Neural progenitor cell (in vitro differentiated cells): ENCODE measurements at regions not wholly inside any gene's neighbourhood (a gene's known extent, or its start where the extent isn't known, plus 50 kb on each side); places are given as distances from the start of the nearest gene placed in this dataset.

Source experiments
- DNase-seq: peaks from one replicate; pipeline ENCODE4 v3.0.0-alpha.2; 2016; ENCODE audit warnings: low spot score
- H2AFZ ChIP-seq: fragments of 200-600 bp; sonication (generic); replicated peaks from 2 replicates; pipeline ENCODE4 v1.6.1; 2016; ENCODE audit warnings: antibody characterized with exemption
- H3F3A ChIP-seq: fragments of 200-600 bp; sonication (generic); 2 replicates; pipeline ENCODE4 v1.6.1; 2016; ENCODE audit warnings: antibody characterized with exemption, low read depth
- H3K27ac ChIP-seq: fragments of 200-600 bp; sonication (generic); 2 replicates; pipeline ENCODE4 v1.5.1; 2016; ENCODE audit warnings: mild to moderate bottlenecking
- H3K27me3 ChIP-seq: fragments of 200-600 bp; sonication (generic); 2 replicates; pipeline ENCODE4 v1.6.1; 2016; ENCODE audit warnings: mild to moderate bottlenecking, moderate library complexity
- H3K36me3 ChIP-seq: fragments of 200-600 bp; sonication (generic); 2 replicates; pipeline ENCODE4 v1.5.1; 2016
- H3K4me1 ChIP-seq: fragments of 200-600 bp; sonication (generic); 2 replicates; pipeline ENCODE4 v1.6.1; 2016; ENCODE audit warnings: mixed run types
- H3K4me2 ChIP-seq: fragments of 200-600 bp; sonication (generic); 2 replicates; pipeline ENCODE4 v1.6.1; 2016
- H3K4me3 ChIP-seq: fragments of 200-600 bp; sonication (generic); 2 replicates; pipeline ENCODE4 v1.5.1; 2016
- H3K79me2 ChIP-seq: fragments of 200-600 bp; sonication (generic); 2 replicates; pipeline ENCODE4 v1.6.1; 2016; ENCODE audit warnings: low read depth
- H3K9ac ChIP-seq: fragments of 200-600 bp; sonication (generic); 2 replicates; pipeline ENCODE4 v1.6.1; 2016
- H3K9me3 ChIP-seq: fragments of 200-600 bp; sonication (generic); 2 replicates; pipeline ENCODE4 v1.5.1; 2016; ENCODE audit warnings: low read depth
- H4K20me1 ChIP-seq: fragments of 200-600 bp; sonication (generic); 2 replicates; pipeline ENCODE4 v1.6.1; 2016; ENCODE audit warnings: low read depth
- H3K27ac Mint-ChIP-seq: 3 replicates; pipeline ENCODE4 v1.8.0; 2021; ENCODE audit warnings: mixed read lengths
- H3K27me3 Mint-ChIP-seq: 2 replicates; pipeline ENCODE4 v1.8.0; 2022; ENCODE audit warnings: low read depth, mild to moderate bottlenecking, inconsistent platforms, moderate library complexity, mixed read lengths; ENCODE audit not compliant: insufficient read depth
- H3K36me3 Mint-ChIP-seq: 3 replicates; pipeline ENCODE4 v1.8.0; 2021; ENCODE audit warnings: mixed read lengths
- H3K4me1 Mint-ChIP-seq: 3 replicates; pipeline ENCODE4 v1.8.0; 2021; ENCODE audit warnings: mixed read lengths
- H3K4me3 Mint-ChIP-seq: 3 replicates; pipeline ENCODE4 v1.8.0; 2021; ENCODE audit warnings: mild to moderate bottlenecking, moderate library complexity, mixed read lengths
- H3K9me3 Mint-ChIP-seq: 3 replicates; pipeline ENCODE4 v1.8.0; 2020; ENCODE audit warnings: mixed read lengths
- EZH2 ChIP-seq: fragments of 200-600 bp; sonication (generic); IDR thresholded peaks from 2 replicates; pipeline ENCODE4 v1.6.1; 2017; ENCODE audit warnings: antibody characterized with exemption, mild to moderate bottlenecking, moderate library complexity
- EZH2phosphoT487 ChIP-seq: fragments of 200-600 bp; sonication (generic); IDR thresholded peaks from 2 replicates; pipeline ENCODE4 v1.6.1; 2017; ENCODE audit warnings: antibody characterized with exemption
- TF ChIP-seq, protein P1 (sequence below): fragments of 200-600 bp; sonication (generic); IDR thresholded peaks from 2 replicates; pipeline ENCODE4 v1.5.1; 2017; ENCODE audit warnings: antibody characterized with exemption, mild to moderate bottlenecking

DNA sequence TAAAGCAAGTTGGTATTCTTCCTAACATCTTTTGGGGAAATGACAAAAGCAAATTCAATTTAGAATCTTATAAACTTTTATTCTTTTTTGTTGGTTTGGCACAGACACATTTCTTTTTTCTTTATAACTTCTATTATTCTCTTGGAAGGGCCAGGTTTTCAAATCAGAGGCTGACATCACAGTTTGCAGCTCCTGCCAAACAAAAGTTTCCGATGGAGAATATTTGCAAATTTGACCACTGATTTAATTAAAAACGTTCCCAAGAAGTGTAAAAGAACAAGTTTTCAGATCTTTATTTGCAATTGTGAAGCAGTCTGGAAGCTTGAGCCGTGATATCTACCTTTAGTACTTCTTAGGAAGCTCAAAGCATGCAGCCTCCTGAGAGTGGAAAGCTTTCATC, 53.8 kb upstream of the CD83 start:
- Histone ChIP-seq H3K27ac (no peak overlapping the region), H3K4me1 (no peaks in the 10 kb centered on the region), H3K36me3 (no peaks in the 10 kb centered on the region), H3K79me2 (no peaks in the 10 kb centered on the region), H3K27me3 (no peaks in the 10 kb centered on the region), H3F3A (no peaks in the 10 kb centered on the region), H3K9me3 (no peaks in the 10 kb centered on the region), H2AFZ (no peak overlapping the region), H3K9ac (no peak overlapping the region), H3K4me2 (no peak overlapping the region), H3K4me3 (no peak overlapping the region), H4K20me1 (no peaks in the 10 kb centered on the region)
- Mint-ChIP-seq H3K9me3 (peaks cover 8% of the 10 kb centered on the region), H3K4me3 (no peak overlapping the region), H3K36me3 (no peaks in the 10 kb centered on the region), H3K4me1 (no peaks in the 10 kb centered on the region), H3K27me3 (no peaks in the 10 kb centered on the region), H3K27ac (no peak overlapping the region)
- TF ChIP-seq EZH2phosphoT487 (no peak), EZH2 (no peak)
- TF ChIP-seq, protein P1, sequence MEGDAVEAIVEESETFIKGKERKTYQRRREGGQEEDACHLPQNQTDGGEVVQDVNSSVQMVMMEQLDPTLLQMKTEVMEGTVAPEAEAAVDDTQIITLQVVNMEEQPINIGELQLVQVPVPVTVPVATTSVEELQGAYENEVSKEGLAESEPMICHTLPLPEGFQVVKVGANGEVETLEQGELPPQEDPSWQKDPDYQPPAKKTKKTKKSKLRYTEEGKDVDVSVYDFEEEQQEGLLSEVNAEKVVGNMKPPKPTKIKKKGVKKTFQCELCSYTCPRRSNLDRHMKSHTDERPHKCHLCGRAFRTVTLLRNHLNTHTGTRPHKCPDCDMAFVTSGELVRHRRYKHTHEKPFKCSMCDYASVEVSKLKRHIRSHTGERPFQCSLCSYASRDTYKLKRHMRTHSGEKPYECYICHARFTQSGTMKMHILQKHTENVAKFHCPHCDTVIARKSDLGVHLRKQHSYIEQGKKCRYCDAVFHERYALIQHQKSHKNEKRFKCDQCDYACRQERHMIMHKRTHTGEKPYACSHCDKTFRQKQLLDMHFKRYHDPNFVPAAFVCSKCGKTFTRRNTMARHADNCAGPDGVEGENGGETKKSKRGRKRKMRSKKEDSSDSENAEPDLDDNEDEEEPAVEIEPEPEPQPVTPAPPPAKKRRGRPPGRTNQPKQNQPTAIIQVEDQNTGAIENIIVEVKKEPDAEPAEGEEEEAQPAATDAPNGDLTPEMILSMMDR = no peak
- DNase-seq = no peak

DNA sequence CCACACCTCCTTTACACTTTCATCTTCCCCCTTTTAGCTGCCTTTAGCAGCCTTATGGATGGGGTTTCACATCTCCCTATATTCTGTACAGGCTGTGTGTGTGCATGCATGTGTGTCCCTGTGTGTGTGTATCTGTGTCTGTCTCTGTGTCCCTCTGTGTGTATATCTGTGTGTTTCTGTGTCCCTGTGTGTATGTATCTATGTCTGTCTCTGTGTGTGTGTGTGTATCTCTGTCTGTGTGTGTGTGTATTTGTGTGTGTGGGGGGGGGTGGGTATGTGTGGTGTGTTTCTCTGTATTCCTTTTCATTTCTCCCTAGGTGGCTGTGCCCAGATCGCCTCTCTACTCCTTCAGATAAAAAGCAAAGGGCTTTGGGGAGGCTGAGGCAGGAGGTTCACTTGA, 52.2 kb upstream of the CD83 start:
- H3F3A ChIP-seq = no peaks in the 10 kb centered on the region
- no peaks in the 10 kb centered on the region for H3K27me3 ChIP-seq
- no peaks in the 10 kb centered on the region for H3K79me2 ChIP-seq
- no peak for DNase-seq
- H3K9me3 ChIP-seq = no peaks in the 10 kb centered on the region
- H3K9ac ChIP-seq = no peak overlapping the region
- H3K4me3 Mint-ChIP-seq = no peak overlapping the region
- no peaks in the 10 kb centered on the region for H4K20me1 ChIP-seq
- no peak overlapping the region for H3K27ac Mint-ChIP-seq
- H3K36me3 Mint-ChIP-seq = no peaks in the 10 kb centered on the region
- no peaks in the 10 kb centered on the region for H3K36me3 ChIP-seq
- TF ChIP-seq EZH2 = no peak
- TF ChIP-seq EZH2phosphoT487 = no peak
- H3K27ac ChIP-seq = no peak overlapping the region
- no peak overlapping the region for H2AFZ ChIP-seq
- peaks cover 8% of the 10 kb centered on the region for H3K9me3 Mint-ChIP-seq
- H3K4me1 ChIP-seq = no peaks in the 10 kb centered on the region
- H3K4me2 ChIP-seq = no peak overlapping the region
- no peaks in the 10 kb centered on the region for H3K4me1 Mint-ChIP-seq
- H3K4me3 ChIP-seq = no peak overlapping the region
- no peaks in the 10 kb centered on the region for H3K27me3 Mint-ChIP-seq

DNA sequence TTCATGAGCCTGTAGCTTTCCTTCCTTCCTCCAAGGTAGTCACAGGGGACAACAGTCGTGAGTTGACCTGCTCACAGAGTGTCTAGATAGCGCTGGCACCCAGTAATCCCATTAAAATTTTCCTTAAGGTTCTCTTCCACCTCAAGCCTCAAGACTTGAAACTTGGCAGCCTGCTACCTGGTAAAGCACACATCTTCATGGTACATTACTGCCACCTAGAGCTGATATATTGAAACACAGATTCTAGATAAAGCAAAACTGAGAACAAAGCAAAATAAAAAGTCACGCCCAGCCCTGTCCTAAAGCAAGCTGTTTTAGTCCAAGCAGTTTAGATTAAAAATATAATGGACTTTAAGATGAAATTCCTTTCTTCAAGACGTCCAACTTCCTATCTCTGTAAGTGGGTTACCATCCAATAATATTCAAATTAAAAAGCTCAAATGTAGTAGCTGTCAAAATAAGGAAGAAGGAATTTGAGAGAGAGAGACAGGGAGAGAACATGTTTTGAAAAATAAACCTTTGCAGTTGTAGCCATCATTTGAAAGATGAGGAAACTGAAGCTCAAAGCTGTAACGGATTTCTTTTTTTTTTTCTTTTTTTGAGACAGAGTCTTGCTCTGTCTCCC, 50.7 kb upstream of the CD83 start:
- H3K9ac ChIP-seq = no peak overlapping the region
- no peak overlapping the region for H3K4me3 Mint-ChIP-seq
- H3K4me1 ChIP-seq = no peaks in the 10 kb centered on the region
- peak; percentile 79 for DNase-seq
- H3K4me3 ChIP-seq = no peak overlapping the region
- H3F3A ChIP-seq = no peaks in the 10 kb centered on the region
- no peaks in the 10 kb centered on the region for H4K20me1 ChIP-seq
- H3K9me3 Mint-ChIP-seq = peaks cover 8% of the 10 kb centered on the region
- H3K36me3 Mint-ChIP-seq = no peaks in the 10 kb centered on the region
- no peaks in the 10 kb centered on the region for H3K79me2 ChIP-seq
- no peaks in the 10 kb centered on the region for H3K27me3 ChIP-seq
- no peak for TF ChIP-seq EZH2
- TF ChIP-seq, protein P1 = peak; percentile 83
- no peak overlapping the region for H3K4me2 ChIP-seq
- H3K9me3 ChIP-seq = no peaks in the 10 kb centered on the region
- H2AFZ ChIP-seq = peak overlapping the region; percentile 83
- no peaks in the 10 kb centered on the region for H3K27me3 Mint-ChIP-seq
- no peak overlapping the region for H3K27ac ChIP-seq
- no peaks in the 10 kb centered on the region for H3K36me3 ChIP-seq
- H3K27ac Mint-ChIP-seq = no peak overlapping the region
- no peaks in the 10 kb centered on the region for H3K4me1 Mint-ChIP-seq

DNA sequence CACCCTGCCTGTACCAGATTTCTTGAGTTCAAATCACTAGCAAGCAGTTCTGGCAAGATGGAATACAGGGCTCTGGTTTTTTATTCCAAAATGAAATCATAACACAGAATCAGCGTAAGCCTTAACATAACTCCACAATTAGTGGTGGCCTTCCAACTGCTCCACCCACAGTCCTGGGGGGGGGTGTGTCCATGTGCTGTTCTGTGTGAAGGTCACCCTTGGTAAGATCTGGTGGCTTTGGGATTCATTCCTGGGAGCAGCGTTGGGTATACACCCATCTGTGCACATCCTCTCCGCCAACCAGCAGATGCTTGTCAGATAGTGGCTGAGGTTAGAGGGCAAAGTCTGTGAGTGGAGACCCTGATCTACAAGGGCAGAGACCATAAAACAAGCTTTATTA, 49.9 kb upstream of the CD83 start:
- Histone ChIP-seq H3K79me2 (no peaks in the 10 kb centered on the region), H3K9me3 (no peaks in the 10 kb centered on the region), H3F3A (no peaks in the 10 kb centered on the region), H3K4me1 (no peaks in the 10 kb centered on the region), H3K36me3 (no peaks in the 10 kb centered on the region), H3K27me3 (no peaks in the 10 kb centered on the region), H3K27ac (no peak overlapping the region), H2AFZ (no peak overlapping the region), H3K9ac (no peak overlapping the region), H4K20me1 (no peaks in the 10 kb centered on the region), H3K4me3 (no peak overlapping the region), H3K4me2 (no peak overlapping the region)
- H3K4me3 Mint-ChIP-seq = no peak overlapping the region
- H3K9me3 Mint-ChIP-seq = peaks cover under 1% of the 10 kb centered on the region
- peak overlapping the region; percentile 58 for H3K27ac Mint-ChIP-seq
- H3K4me1 Mint-ChIP-seq = no peaks in the 10 kb centered on the region
- H3K36me3 Mint-ChIP-seq = no peaks in the 10 kb centered on the region
- DNase-seq = no peak
- TF ChIP-seq, protein P1 = no peak
- TF ChIP-seq EZH2phosphoT487 = no peak
- TF ChIP-seq EZH2 = no peak
- no peaks in the 10 kb centered on the region for H3K27me3 Mint-ChIP-seq
